ENCODE measurements at regions not wholly inside any gene's neighbourhood (a gene's known extent, or its start where the extent isn't known, plus 50 kb on each side); places are given as distances from the start of the nearest gene placed in this dataset.

DNA sequence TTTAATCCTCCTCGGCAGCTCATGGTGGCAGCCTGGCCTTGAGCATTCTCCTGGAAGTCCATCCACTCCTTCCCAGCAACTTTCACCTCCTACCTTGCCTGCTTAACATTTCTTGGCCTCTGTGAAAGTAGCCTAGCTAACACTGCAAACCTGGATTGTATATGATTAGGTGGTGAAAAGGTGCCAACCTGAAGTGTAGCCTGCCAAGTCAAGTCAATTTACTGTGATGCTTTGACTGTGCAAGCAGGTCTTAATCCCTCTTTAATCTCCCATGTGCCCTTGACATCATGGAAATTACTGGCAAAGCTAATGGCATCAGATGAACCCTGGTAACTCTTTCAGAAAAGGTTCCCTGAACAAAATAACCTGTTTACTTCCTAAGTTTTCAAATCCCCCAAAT is 169.7 kb upstream of the NR2F2 start:
- TF ChIP-seq, protein P1, sequence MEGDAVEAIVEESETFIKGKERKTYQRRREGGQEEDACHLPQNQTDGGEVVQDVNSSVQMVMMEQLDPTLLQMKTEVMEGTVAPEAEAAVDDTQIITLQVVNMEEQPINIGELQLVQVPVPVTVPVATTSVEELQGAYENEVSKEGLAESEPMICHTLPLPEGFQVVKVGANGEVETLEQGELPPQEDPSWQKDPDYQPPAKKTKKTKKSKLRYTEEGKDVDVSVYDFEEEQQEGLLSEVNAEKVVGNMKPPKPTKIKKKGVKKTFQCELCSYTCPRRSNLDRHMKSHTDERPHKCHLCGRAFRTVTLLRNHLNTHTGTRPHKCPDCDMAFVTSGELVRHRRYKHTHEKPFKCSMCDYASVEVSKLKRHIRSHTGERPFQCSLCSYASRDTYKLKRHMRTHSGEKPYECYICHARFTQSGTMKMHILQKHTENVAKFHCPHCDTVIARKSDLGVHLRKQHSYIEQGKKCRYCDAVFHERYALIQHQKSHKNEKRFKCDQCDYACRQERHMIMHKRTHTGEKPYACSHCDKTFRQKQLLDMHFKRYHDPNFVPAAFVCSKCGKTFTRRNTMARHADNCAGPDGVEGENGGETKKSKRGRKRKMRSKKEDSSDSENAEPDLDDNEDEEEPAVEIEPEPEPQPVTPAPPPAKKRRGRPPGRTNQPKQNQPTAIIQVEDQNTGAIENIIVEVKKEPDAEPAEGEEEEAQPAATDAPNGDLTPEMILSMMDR (IDR thresholded peaks at IDR 0.05) = no peak
- TF ChIP-seq YY1 (IDR thresholded peaks at IDR 0.05; ENCODE audit: low read depth) = no peak
- TF ChIP-seq, protein P2, sequence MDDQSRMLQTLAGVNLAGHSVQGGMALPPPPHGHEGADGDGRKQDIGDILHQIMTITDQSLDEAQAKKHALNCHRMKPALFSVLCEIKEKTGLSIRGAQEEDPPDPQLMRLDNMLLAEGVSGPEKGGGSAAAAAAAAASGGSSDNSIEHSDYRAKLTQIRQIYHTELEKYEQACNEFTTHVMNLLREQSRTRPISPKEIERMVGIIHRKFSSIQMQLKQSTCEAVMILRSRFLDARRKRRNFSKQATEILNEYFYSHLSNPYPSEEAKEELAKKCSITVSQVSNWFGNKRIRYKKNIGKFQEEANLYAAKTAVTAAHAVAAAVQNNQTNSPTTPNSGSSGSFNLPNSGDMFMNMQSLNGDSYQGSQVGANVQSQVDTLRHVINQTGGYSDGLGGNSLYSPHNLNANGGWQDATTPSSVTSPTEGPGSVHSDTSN (IDR thresholded peaks at IDR 0.05) = no peak
- no peak for TF ChIP-seq RFX5 (IDR thresholded peaks at IDR 0.05; ENCODE audit: low read length)
- no peak for TF ChIP-seq RXRA (IDR thresholded peaks at IDR 0.05; ENCODE audit: borderline replicate concordance, low read depth)
- TF ChIP-seq SIN3A (IDR thresholded peaks at IDR 0.05; ENCODE audit: borderline replicate concordance, low read depth, low read length) = no peak
- TF ChIP-seq GABPA (IDR thresholded peaks at IDR 0.05; ENCODE audit: low read depth) = no peak
- no peak for TF ChIP-seq CHD2 (IDR thresholded peaks at IDR 0.05; ENCODE audit: low read length, partially characterized antibody)
- TF ChIP-seq, protein P3, sequence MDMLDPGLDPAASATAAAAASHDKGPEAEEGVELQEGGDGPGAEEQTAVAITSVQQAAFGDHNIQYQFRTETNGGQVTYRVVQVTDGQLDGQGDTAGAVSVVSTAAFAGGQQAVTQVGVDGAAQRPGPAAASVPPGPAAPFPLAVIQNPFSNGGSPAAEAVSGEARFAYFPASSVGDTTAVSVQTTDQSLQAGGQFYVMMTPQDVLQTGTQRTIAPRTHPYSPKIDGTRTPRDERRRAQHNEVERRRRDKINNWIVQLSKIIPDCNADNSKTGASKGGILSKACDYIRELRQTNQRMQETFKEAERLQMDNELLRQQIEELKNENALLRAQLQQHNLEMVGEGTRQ (IDR thresholded peaks at IDR 0.05; ENCODE audit: borderline replicate concordance, low read depth, low read length) = no peak
- TF ChIP-seq, protein P4, sequence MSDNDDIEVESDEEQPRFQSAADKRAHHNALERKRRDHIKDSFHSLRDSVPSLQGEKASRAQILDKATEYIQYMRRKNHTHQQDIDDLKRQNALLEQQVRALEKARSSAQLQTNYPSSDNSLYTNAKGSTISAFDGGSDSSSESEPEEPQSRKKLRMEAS (IDR thresholded peaks at IDR 0.05; ENCODE audit: low read depth) = no peak
